Neutrophil (primary cell): ENCODE measurements at regions not wholly inside any gene's neighbourhood (a gene's known extent, or its start where the extent isn't known, plus 50 kb on each side); places are given as distances from the start of the nearest gene placed in this dataset.

Source experiments
- H3K27ac ChIP-seq: fragments of 200-600 bp; sonication (generic); 2 replicates; pipeline ENCODE4 v1.5.1; 2016; ENCODE audit warnings: mild to moderate bottlenecking, moderate library complexity
- H3K27me3 ChIP-seq: fragments of 200-600 bp; sonication (generic); 2 replicates; pipeline ENCODE4 v1.6.0; 2016; ENCODE audit warnings: mild to moderate bottlenecking
- H3K36me3 ChIP-seq: fragments of 200-600 bp; sonication (generic); 2 replicates; pipeline ENCODE4 v1.5.1; 2017
- H3K4me1 ChIP-seq, 2 experiments: fragments of 200-600 bp in 1 of 2; sonication (generic) in 1 of 2; 1 replicate in 1 of 2; 2 replicates in 1 of 2; pipeline versions ENCODE4 v1.5.1 to v1.6.1; 2013 to 2016; ENCODE audit warnings: low read depth in 1 of 2, low read length in 1 of 2, mild to moderate bottlenecking in 1 of 2, moderate library complexity in 1 of 2; ENCODE audit not compliant: control insufficient read depth in 1 of 2, insufficient read depth in 1 of 2
- H3K4me3 ChIP-seq, 2 experiments: fragments of 200-600 bp in 1 of 2; sonication (generic) in 1 of 2; 1 replicate in 1 of 2; 2 replicates in 1 of 2; pipeline ENCODE4 v1.5.1; 2013 to 2016; ENCODE audit warnings: low read depth in 1 of 2, low read length in 1 of 2, mild to moderate bottlenecking in 1 of 2, moderate library complexity in 1 of 2
- H3K9me3 ChIP-seq: fragments of 200-600 bp; sonication (generic); 2 replicates; pipeline ENCODE4 v1.5.1; 2016
- TF ChIP-seq, protein P1 (sequence below): fragments of 200-600 bp; sonication (generic); IDR thresholded peaks from 2 replicates; pipeline ENCODE4 v1.5.1; 2016; ENCODE audit warnings: antibody characterized with exemption

GRCh38 chr3:72624656-72625055, 223.6 kb downstream of the SHQ1 start:
- Histone ChIP-seq H3K4me1 (peaks cover 45 to 49% of the 10 kb centered on the region in 2 experiments), H3K36me3 (no peaks in the 10 kb centered on the region), H3K4me3 (no peak overlapping the region), H3K9me3 (no peaks in the 10 kb centered on the region), H3K27me3 (no peaks in the 10 kb centered on the region), H3K27ac (no peak overlapping the region)
- TF ChIP-seq, protein P1, sequence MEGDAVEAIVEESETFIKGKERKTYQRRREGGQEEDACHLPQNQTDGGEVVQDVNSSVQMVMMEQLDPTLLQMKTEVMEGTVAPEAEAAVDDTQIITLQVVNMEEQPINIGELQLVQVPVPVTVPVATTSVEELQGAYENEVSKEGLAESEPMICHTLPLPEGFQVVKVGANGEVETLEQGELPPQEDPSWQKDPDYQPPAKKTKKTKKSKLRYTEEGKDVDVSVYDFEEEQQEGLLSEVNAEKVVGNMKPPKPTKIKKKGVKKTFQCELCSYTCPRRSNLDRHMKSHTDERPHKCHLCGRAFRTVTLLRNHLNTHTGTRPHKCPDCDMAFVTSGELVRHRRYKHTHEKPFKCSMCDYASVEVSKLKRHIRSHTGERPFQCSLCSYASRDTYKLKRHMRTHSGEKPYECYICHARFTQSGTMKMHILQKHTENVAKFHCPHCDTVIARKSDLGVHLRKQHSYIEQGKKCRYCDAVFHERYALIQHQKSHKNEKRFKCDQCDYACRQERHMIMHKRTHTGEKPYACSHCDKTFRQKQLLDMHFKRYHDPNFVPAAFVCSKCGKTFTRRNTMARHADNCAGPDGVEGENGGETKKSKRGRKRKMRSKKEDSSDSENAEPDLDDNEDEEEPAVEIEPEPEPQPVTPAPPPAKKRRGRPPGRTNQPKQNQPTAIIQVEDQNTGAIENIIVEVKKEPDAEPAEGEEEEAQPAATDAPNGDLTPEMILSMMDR = no peak

DNA sequence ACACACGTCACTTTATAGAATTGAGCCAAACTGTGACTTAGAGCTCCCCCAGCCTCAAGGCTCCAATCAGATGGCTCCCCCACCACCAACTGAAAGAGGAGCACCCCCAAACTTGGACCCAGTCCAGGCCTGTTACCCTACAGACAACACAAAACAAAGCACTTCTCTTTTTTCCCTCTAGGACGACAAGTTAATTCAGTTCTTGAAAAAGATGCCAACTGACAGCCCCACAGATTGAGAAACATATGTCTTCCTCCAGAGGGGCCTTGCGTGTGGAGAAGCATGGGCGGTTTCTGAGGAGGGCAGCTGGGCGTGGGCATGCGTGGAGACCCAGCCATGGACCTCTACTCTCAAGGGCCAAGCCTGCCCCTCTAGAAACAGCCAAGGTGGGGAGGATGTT, 229.5 kb downstream of the SHQ1 start:
- Histone ChIP-seq H3K36me3 (no peaks in the 10 kb centered on the region), H3K27ac (peak overlapping the region; percentile 69), H3K4me1 (peaks cover 17% of the 10 kb centered on the region in 2 experiments), H3K9me3 (no peaks in the 10 kb centered on the region), H3K27me3 (no peaks in the 10 kb centered on the region), H3K4me3 (no peak overlapping the region)
- TF ChIP-seq, protein P1 = peak; percentile 29

- no peaks in the 10 kb centered on the region for H3K9me3 ChIP-seq
- no peaks in the 10 kb centered on the region for H3K27me3 ChIP-seq
- no peak overlapping the region for H3K27ac ChIP-seq
- TF ChIP-seq, protein P1 = no peak
- no peak overlapping the region for H3K4me3 ChIP-seq
- H3K4me1 ChIP-seq = peaks cover 17% of the 10 kb centered on the region in 2 experiments
- H3K36me3 ChIP-seq = no peaks in the 10 kb centered on the region
Measured at GRCh38 chr3:72617424-72618024, 230.7 kb downstream of the SHQ1 start.

- TF ChIP-seq, protein P1 = no peak
- no peaks in the 10 kb centered on the region for H3K36me3 ChIP-seq
- H3K27me3 ChIP-seq = no peaks in the 10 kb centered on the region
- H3K4me3 ChIP-seq = no peak overlapping the region
- H3K27ac ChIP-seq = no peak overlapping the region
- H3K4me1 ChIP-seq = peaks cover 17% of the 10 kb centered on the region in 2 experiments
- no peaks in the 10 kb centered on the region for H3K9me3 ChIP-seq
Measured at GRCh38 chr3:72615776-72616175, 232.5 kb downstream of the SHQ1 start.

DNA sequence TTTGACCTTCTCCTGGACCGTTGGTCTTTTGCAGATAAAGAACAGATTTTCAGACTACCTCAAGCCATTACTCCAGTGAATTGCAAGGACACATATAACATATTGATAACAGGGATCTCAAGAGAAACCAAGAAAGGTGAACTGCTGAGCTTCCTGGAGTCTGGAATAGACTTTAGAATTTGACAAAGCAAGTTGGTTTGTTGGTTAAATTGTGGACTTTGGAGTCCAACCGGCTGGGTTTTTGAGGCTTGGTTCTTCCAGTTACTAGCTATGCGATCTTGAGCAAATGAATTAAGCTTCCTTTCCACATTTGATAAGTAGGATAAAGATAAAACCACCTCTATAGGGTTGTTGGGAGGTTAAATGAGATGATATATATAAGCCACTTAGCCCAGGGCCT, 233.1 kb downstream of the SHQ1 start:
- Histone ChIP-seq H3K9me3 (no peaks in the 10 kb centered on the region), H3K27ac (peak overlapping the region; percentile 5), H3K27me3 (no peaks in the 10 kb centered on the region), H3K36me3 (no peaks in the 10 kb centered on the region), H3K4me3 (no peak overlapping the region), H3K4me1 (peaks cover 17% of the 10 kb centered on the region in 2 experiments)
- TF ChIP-seq, protein P1 = no peak
